Nephron (organoid): ENCODE measurements at regions not wholly inside any gene's neighbourhood (a gene's known extent, or its start where the extent isn't known, plus 50 kb on each side); places are given as distances from the start of the nearest gene placed in this dataset.

Source experiments
- H3K27ac Mint-ChIP-seq, 3 experiments: 2 replicates each; pipeline ENCODE4 v1.8.0; 2020; ENCODE audit warnings: mixed read lengths in 3 of 3, mild to moderate bottlenecking in 2 of 3, moderate library complexity in 1 of 3
- H3K27me3 Mint-ChIP-seq: 2 replicates; pipeline ENCODE4 v1.8.0; 2021; ENCODE audit warnings: low read depth, mild to moderate bottlenecking, moderate library complexity, mixed read lengths
- H3K36me3 Mint-ChIP-seq: 2 replicates; pipeline ENCODE4 v1.8.0; 2020; ENCODE audit warnings: low read depth, mixed read lengths
- H3K4me1 Mint-ChIP-seq: 2 replicates; pipeline ENCODE4 v1.8.0; 2020; ENCODE audit warnings: mixed read lengths
- H3K4me3 Mint-ChIP-seq, 3 experiments: 2 replicates each; pipeline ENCODE4 v1.8.0; 2020; ENCODE audit warnings: mild to moderate bottlenecking in 3 of 3, mixed read lengths in 3 of 3, moderate library complexity in 2 of 3
- H3K9me3 Mint-ChIP-seq: 2 replicates; pipeline ENCODE4 v1.8.0; 2020; ENCODE audit warnings: mixed read lengths
- CTCF ChIP-seq, 3 experiments: fragments of 200-600 bp; sonication (generic); IDR thresholded peaks; one replicate each; pipeline ENCODE4 v1.5.0; 2021; ENCODE audit warnings: antibody characterized with exemption in 3 of 3; ENCODE audit not compliant: unreplicated experiment in 3 of 3

- Mint-ChIP-seq H3K9me3 (peaks cover 6% of the 10 kb centered on the region), H3K27me3 (no peaks in the 10 kb centered on the region), H3K4me3 (no peak overlapping the region), H3K4me1 (no peaks in the 10 kb centered on the region), H3K36me3 (no peaks in the 10 kb centered on the region), H3K27ac (no peak overlapping the region)
- TF ChIP-seq CTCF (IDR thresholded peaks at IDR 0.05; ENCODE audit: unreplicated experiment in 3 of 3), result no peak
These were observed 710.3 kb upstream of the SLITRK5 start for GRCh38 chr13:86960876-86961275.

- Mint-ChIP-seq H3K27ac (no peak overlapping the region), H3K9me3 (no peaks in the 10 kb centered on the region), H3K36me3 (no peaks in the 10 kb centered on the region), H3K4me3 (no peak overlapping the region), H3K27me3 (no peaks in the 10 kb centered on the region), H3K4me1 (no peaks in the 10 kb centered on the region)
- no peak for TF ChIP-seq CTCF (IDR thresholded peaks at IDR 0.05; ENCODE audit: unreplicated experiment in 3 of 3)
These were observed 696.7 kb upstream of the SLITRK5 start for GRCh38 chr13:86974251-86974994.

- Mint-ChIP-seq H3K4me3 (no peak overlapping the region), H3K4me1 (no peaks in the 10 kb centered on the region), H3K27ac (no peak overlapping the region), H3K27me3 (no peaks in the 10 kb centered on the region), H3K36me3 (no peaks in the 10 kb centered on the region), H3K9me3 (no peaks in the 10 kb centered on the region)
- TF ChIP-seq CTCF (IDR thresholded peaks at IDR 0.05; ENCODE audit: unreplicated experiment in 3 of 3), result no peak
These were observed 696.2 kb upstream of the SLITRK5 start for GRCh38 chr13:86974995-86975328.

GRCh38 chr13:86976521-86977324 lies 694.4 kb upstream of the SLITRK5 start:
- Mint-ChIP-seq H3K9me3 (no peaks in the 10 kb centered on the region), H3K4me1 (no peaks in the 10 kb centered on the region), H3K27ac (no peak overlapping the region), H3K36me3 (no peaks in the 10 kb centered on the region), H3K27me3 (no peaks in the 10 kb centered on the region), H3K4me3 (no peak overlapping the region)
- TF ChIP-seq CTCF (IDR thresholded peaks at IDR 0.05; ENCODE audit: unreplicated experiment in 3 of 3), result no peak

GRCh38 chr13:86986448-86986847 lies 684.7 kb upstream of the SLITRK5 start:
- Mint-ChIP-seq H3K4me1 (no peaks in the 10 kb centered on the region), H3K27ac (no peak overlapping the region), H3K36me3 (no peaks in the 10 kb centered on the region), H3K4me3 (no peak overlapping the region), H3K27me3 (no peaks in the 10 kb centered on the region), H3K9me3 (no peaks in the 10 kb centered on the region)
- TF ChIP-seq CTCF (IDR thresholded peaks at IDR 0.05; ENCODE audit: unreplicated experiment in 3 of 3), result no peak
